SHP77 (cell line): ENCODE measurements at regions not wholly inside any gene's neighbourhood (a gene's known extent, or its start where the extent isn't known, plus 50 kb on each side); places are given as distances from the start of the nearest gene placed in this dataset.
A peak's percentile ranks its signal among the peaks of the same experiment; 100 is the strongest.
"Not testable (repeated sequence)": the region's sequence is repeated elsewhere in the genome, so short reads cannot be mapped to it uniquely, and the experiment has no call there.

Experiments used
- DNase-seq, 2 experiments: peaks; one replicate each; lab custom pipeline; 2025; lab: John Stamatoyannopoulos, UW

GRCh38 chr2:64743739-64744330, 90.1 kb upstream of the SERTAD2 start:
- peak in 1 of 2 experiments; percentile 12 for DNase-seq

- DNase-seq, result no peak
Observed at GRCh38 chr2:64745562-64745961, 91.8 kb upstream of the SERTAD2 start.

GRCh38 chr2:64747690-64748091, 94.0 kb upstream of the SERTAD2 start:
- DNase-seq, result not testable (repeated sequence)

GRCh38 chr2:64748147-64748546, 94.4 kb upstream of the SERTAD2 start:
- DNase-seq, result no peak

- DNase-seq, result no peak
Observed at GRCh38 chr2:64748561-64748960, 94.8 kb upstream of the SERTAD2 start.

GRCh38 chr2:64749446-64749845, 95.7 kb upstream of the SERTAD2 start:
- DNase-seq, result no peak

- peak; percentile 17 to 44 for DNase-seq
Observed at GRCh38 chr2:64750001-64750816, 96.5 kb upstream of the SERTAD2 start.

GRCh38 chr2:64750817-64751285, 97.1 kb upstream of the SERTAD2 start:
- DNase-seq, result peak; percentile 98

- DNase-seq, result peak; percentile 70 to 72
Observed at GRCh38 chr2:64751286-64752260, 97.9 kb upstream of the SERTAD2 start.

- DNase-seq, result no peak
Observed at GRCh38 chr2:64753399-64753798, 99.7 kb upstream of the SERTAD2 start.

- no peak for DNase-seq
Observed at GRCh38 chr2:64754570-64754969, 100.9 kb upstream of the SERTAD2 start.

GRCh38 chr2:64757126-64757525, 103.4 kb upstream of the SERTAD2 start:
- no peak for DNase-seq

- no peak for DNase-seq
Observed at GRCh38 chr2:64760128-64760527, 106.4 kb upstream of the SERTAD2 start.

GRCh38 chr2:64762301-64762997, 108.7 kb upstream of the SERTAD2 start:
- no peak for DNase-seq

GRCh38 chr2:64763126-64763525, 109.4 kb upstream of the SERTAD2 start:
- DNase-seq, result no peak

- no peak for DNase-seq
Observed at GRCh38 chr2:64765160-64765805, 111.6 kb upstream of the SERTAD2 start.

GRCh38 chr2:64766841-64767669, 113.3 kb upstream of the SERTAD2 start:
- no peak for DNase-seq

GRCh38 chr2:64767670-64768468, 114.2 kb upstream of the SERTAD2 start:
- DNase-seq, result peak; percentile 86 to 91

- DNase-seq, result no peak
Observed at GRCh38 chr2:64768491-64769005, 114.8 kb upstream of the SERTAD2 start.
